A549 (cell line): ENCODE measurements at regions not wholly inside any gene's neighbourhood (a gene's known extent, or its start where the extent isn't known, plus 50 kb on each side); places are given as distances from the start of the nearest gene placed in this dataset.

Experiments used
- CEBPB ChIP-seq, 2 experiments: fragments of >200 bp in 1 of 2; sonication (Bioruptor Twin) in 1 of 2; formaldehyde crosslinking in 1 of 2; IDR thresholded peaks; 2 replicates each; pipeline ENCODE4 v1.6.1; 2012 to 2016
- CTCF ChIP-seq: fragments of >200 bp; sonication (Bioruptor Twin); formaldehyde crosslinking; IDR thresholded peaks from 3 replicates; pipeline ENCODE4 v1.5.1; 2016
- EHF ChIP-seq: fragments of 250-450 bp; sonication (Bioruptor Pico); IDR thresholded peaks from 2 replicates; pipeline ENCODE4 v1.5.0; 2020; ENCODE audit warnings: mild to moderate bottlenecking
- HMGXB4 ChIP-seq: fragments of 250-450 bp; sonication (Bioruptor Pico); IDR thresholded peaks from 2 replicates; pipeline ENCODE4 v1.5.0; 2021; ENCODE audit warnings: mild to moderate bottlenecking, moderate library complexity, borderline replicate concordance
- HOXB13 ChIP-seq: fragments of 250-450 bp; sonication (Bioruptor Pico); IDR thresholded peaks from 2 replicates; pipeline ENCODE4 v1.5.0; 2020; ENCODE audit warnings: low read depth, mild to moderate bottlenecking, moderate library complexity
- JUN ChIP-seq, 2 experiments: fragments of >200 bp; sonication (Bioruptor Twin); formaldehyde crosslinking; IDR thresholded peaks; 2 replicates in 1 of 2; 3 replicates in 1 of 2; pipeline ENCODE4 v1.6.1; 2016 to 2017
- MAX ChIP-seq: IDR thresholded peaks from 2 replicates; pipeline ENCODE4 v1.6.1; 2012
- POLR2A ChIP-seq: IDR thresholded peaks from 2 replicates; pipeline ENCODE4 v1.6.1; 2012; ENCODE audit warnings: mild to moderate bottlenecking, low read length
- POLR2AphosphoS2 ChIP-seq: conservative IDR thresholded peaks from 2 replicates; pipeline ENCODE4 v1.6.1; 2012; ENCODE audit warnings: low read length, improper control_type of control experiment, inconsistent platforms
- REST ChIP-seq: fragments of 200-600 bp; sonication (generic); IDR thresholded peaks from 2 replicates; pipeline ENCODE4 v1.6.1; 2016; ENCODE audit warnings: antibody characterized with exemption, mild to moderate bottlenecking, moderate library complexity
- RFX5 ChIP-seq: fragments of 450-650 bp; IDR thresholded peaks from 2 replicates; pipeline ENCODE4 v1.7.1; 2014; ENCODE audit warnings: antibody characterized with exemption, mild to moderate bottlenecking, moderate library complexity
- ZFP36 ChIP-seq: fragments of 450-650 bp; IDR thresholded peaks from 2 replicates; pipeline ENCODE4 v1.6.1; 2014; ENCODE audit warnings: borderline replicate concordance; ENCODE audit not compliant: partially characterized antibody

GRCh38 chr10:78732381-78732780 is 336.4 kb upstream of the ZMIZ1 start:
- TF ChIP-seq MAX (no peak), CTCF (no peak), RFX5 (no peak), POLR2AphosphoS2 (no peak), JUN (IDR thresholded peaks at IDR 0.05) (no peak), REST (no peak), POLR2A (no peak), HOXB13 (no peak), HMGXB4 (CRISPR knock-in tag) (no peak), EHF (no peak), CEBPB (IDR thresholded peaks at IDR 0.05) (no peak), ZFP36 (no peak)
